ENCODE measurements at regions not wholly inside any gene's neighbourhood (a gene's known extent, or its start where the extent isn't known, plus 50 kb on each side); places are given as distances from the start of the nearest gene placed in this dataset.

GRCh38 chr11:19499999-19500398 is 212.6 kb upstream of the NAV2 start:
- BruUV-seq (replicated peaks) = no TSS peak
- FAIRE-seq (no peak), ATAC-seq (no peak), DNase-seq (ENCODE audit: extremely low read depth in 1 of 4, low spot score in 3 of 4) (no peak)
- Histone ChIP-seq H4K20me1 (replicated peaks; ENCODE audit: control insufficient read depth, insufficient read depth, low read length) (no peaks in the 10 kb centered on the region; the same call in 1 of the 2 replicates), H2AFZ (ENCODE audit: low read depth, low read length) (no peak overlapping the region), H3K9me1 (ENCODE audit: control insufficient read depth, insufficient read depth, low read length) (no peaks in the 10 kb centered on the region), H3K4me3 (no peak overlapping the region), H3K27me3 (ENCODE audit: control insufficient read depth in 2 of 2, insufficient read depth in 2 of 2, low read length in 2 of 2) (no peaks in the 10 kb centered on the region; a peak in 1 of 5 replicates), H3K9me3 (replicated peaks; ENCODE audit: control insufficient read depth, insufficient read depth, low read depth, low read length) (no peaks in the 10 kb centered on the region), H3K27ac (ENCODE audit: extremely low read depth, low read depth, low read length) (no peak overlapping the region), H3K9ac (ENCODE audit: insufficient read depth in 1 of 2, low read depth in 2 of 2, low read length in 2 of 2) (no peak overlapping the region), H3K4me2 (ENCODE audit: insufficient read depth, low read length) (no peak overlapping the region), H3K79me2 (ENCODE audit: control insufficient read depth, insufficient read depth, low read length) (no peaks in the 10 kb centered on the region), H3K36me3 (ENCODE audit: control insufficient read depth, insufficient read depth, low read length) (no peaks in the 10 kb centered on the region), H3K4me1 (replicated peaks in 1 of 2; ENCODE audit: control insufficient read depth in 2 of 2, insufficient read depth in 2 of 2, low read length in 2 of 2) (no peaks in the 10 kb centered on the region)
- ChIA-PET POLR2A (no interaction called here), CTCF (ENCODE audit: low intra/inter-chr PET ratio) (no interaction called here)
- 0% methylated on average over 3 of the region's 3 CpGs for WGBS (ENCODE audit: insufficient coverage, low coverage, missing lambda C conversion rate)
- in situ Hi-C loops (cut with MboI) = no loop called here
- TF ChIP-seq, protein P1, sequence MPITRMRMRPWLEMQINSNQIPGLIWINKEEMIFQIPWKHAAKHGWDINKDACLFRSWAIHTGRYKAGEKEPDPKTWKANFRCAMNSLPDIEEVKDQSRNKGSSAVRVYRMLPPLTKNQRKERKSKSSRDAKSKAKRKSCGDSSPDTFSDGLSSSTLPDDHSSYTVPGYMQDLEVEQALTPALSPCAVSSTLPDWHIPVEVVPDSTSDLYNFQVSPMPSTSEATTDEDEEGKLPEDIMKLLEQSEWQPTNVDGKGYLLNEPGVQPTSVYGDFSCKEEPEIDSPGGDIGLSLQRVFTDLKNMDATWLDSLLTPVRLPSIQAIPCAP (CRISPR knock-in tag; IDR thresholded peaks at IDR 0.05; ENCODE audit: borderline replicate concordance) = no peak
- no peak for TF ChIP-seq TAL1 (IDR thresholded peaks at IDR 0.05)
- TF ChIP-seq MCM5 (IDR thresholded peaks at IDR 0.05; ENCODE audit: low read depth) = no peak
- TF ChIP-seq SRSF7 (optimal IDR thresholded peaks at IDR 0.05; ENCODE audit: low read depth, low read length) = no peak
- TF ChIP-seq ARHGAP35 (IDR thresholded peaks at IDR 0.05; ENCODE audit: partially characterized antibody) = no peak
- intact Hi-C loops (cut with micrococcal nuclease) = no loop called here

- CTCF ChIA-PET (ENCODE audit: low intra/inter-chr PET ratio) = no interaction called here
- Histone ChIP-seq H3K4me3 (no peak overlapping the region), H3K9ac (ENCODE audit: insufficient read depth in 1 of 2, low read depth in 2 of 2, low read length in 2 of 2) (no peak overlapping the region), H3K36me3 (ENCODE audit: control insufficient read depth, insufficient read depth, low read length) (no peaks in the 10 kb centered on the region), H3K4me2 (ENCODE audit: insufficient read depth, low read length) (no peak overlapping the region), H3K27me3 (ENCODE audit: control insufficient read depth in 2 of 2, insufficient read depth in 2 of 2, low read length in 2 of 2) (no peaks in the 10 kb centered on the region; a peak in 1 of 5 replicates), H3K79me2 (ENCODE audit: control insufficient read depth, insufficient read depth, low read length) (no peaks in the 10 kb centered on the region), H3K4me1 (replicated peaks in 1 of 2; ENCODE audit: control insufficient read depth in 2 of 2, insufficient read depth in 2 of 2, low read length in 2 of 2) (no peaks in the 10 kb centered on the region), H3K27ac (ENCODE audit: extremely low read depth, low read depth, low read length) (no peak overlapping the region), H2AFZ (ENCODE audit: low read depth, low read length) (no peak overlapping the region), H4K20me1 (replicated peaks; ENCODE audit: control insufficient read depth, insufficient read depth, low read length) (no peaks in the 10 kb centered on the region; the same call in 1 of the 2 replicates), H3K9me3 (replicated peaks; ENCODE audit: control insufficient read depth, insufficient read depth, low read depth, low read length) (no peaks in the 10 kb centered on the region), H3K9me1 (ENCODE audit: control insufficient read depth, insufficient read depth, low read length) (no peaks in the 10 kb centered on the region)
- DNase-seq (ENCODE audit: extremely low read depth in 1 of 4, low spot score in 3 of 4) (no peak), ATAC-seq (no peak), FAIRE-seq (no peak)
- POLR2A ChIA-PET = no interaction called here
- no peak for TF ChIP-seq PHB2 (IDR thresholded peaks at IDR 0.05; ENCODE audit: low read depth)
- TF ChIP-seq, protein P2, sequence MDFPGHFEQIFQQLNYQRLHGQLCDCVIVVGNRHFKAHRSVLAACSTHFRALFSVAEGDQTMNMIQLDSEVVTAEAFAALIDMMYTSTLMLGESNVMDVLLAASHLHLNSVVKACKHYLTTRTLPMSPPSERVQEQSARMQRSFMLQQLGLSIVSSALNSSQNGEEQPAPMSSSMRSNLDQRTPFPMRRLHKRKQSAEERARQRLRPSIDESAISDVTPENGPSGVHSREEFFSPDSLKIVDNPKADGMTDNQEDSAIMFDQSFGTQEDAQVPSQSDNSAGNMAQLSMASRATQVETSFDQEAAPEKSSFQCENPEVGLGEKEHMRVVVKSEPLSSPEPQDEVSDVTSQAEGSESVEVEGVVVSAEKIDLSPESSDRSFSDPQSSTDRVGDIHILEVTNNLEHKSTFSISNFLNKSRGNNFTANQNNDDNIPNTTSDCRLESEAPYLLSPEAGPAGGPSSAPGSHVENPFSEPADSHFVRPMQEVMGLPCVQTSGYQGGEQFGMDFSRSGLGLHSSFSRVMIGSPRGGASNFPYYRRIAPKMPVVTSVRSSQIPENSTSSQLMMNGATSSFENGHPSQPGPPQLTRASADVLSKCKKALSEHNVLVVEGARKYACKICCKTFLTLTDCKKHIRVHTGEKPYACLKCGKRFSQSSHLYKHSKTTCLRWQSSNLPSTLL (IDR thresholded peaks at IDR 0.05) = no peak
- TF ChIP-seq E2F5 (CRISPR knock-in tag; IDR thresholded peaks at IDR 0.05) = no peak
- TF ChIP-seq COPS2 (conservative IDR thresholded peaks at IDR 0.05) = no peak
- TF ChIP-seq PKNOX1 (IDR thresholded peaks at IDR 0.05) = no peak
- TF ChIP-seq POLR2A (conservative IDR thresholded peaks at IDR 0.05) = no peak
- no peak for TF ChIP-seq NR2F6 (CRISPR knock-in tag; IDR thresholded peaks at IDR 0.05)
- intact Hi-C loops (cut with micrococcal nuclease) = no loop called here
- no TSS peak for BruUV-seq (replicated peaks)
- in situ Hi-C loops (cut with MboI) = no loop called here
- WGBS (ENCODE audit: insufficient coverage, low coverage, missing lambda C conversion rate) = 2% methylated on average over 4 of the region's 4 CpGs
Observed at GRCh38 chr11:19499026-19499669, 213.5 kb upstream of the NAV2 start.
